GM04503 (cell line): ENCODE measurements at regions not wholly inside any gene's neighbourhood (a gene's known extent, or its start where the extent isn't known, plus 50 kb on each side); places are given as distances from the start of the nearest gene placed in this dataset.

Experiments
- DNase-seq: peaks from one replicate; pipeline ENCODE4 v3.0.0-alpha.2; 2012; ENCODE audit warnings: low read depth

DNA sequence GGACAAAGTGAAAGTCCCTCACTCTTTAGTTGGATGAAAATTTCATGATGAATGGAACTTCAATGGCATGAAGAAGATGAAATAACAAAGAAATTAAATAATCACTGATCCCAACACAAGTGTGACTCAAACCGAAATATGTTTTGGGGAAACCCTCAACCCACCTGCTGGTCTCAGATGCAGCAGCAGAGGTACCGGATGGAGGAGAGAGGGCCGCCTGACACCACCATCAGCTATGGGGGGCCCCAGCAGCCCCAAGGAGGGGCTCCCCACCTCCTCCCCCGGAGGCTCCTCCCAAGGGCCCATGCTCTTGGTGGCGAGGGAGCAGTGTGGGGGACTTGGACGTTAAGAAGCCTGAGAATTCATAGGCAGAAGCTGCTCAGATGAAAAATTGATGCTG is 137.2 kb upstream of the ADARB2 start:
- DNase-seq, result no peak

DNA sequence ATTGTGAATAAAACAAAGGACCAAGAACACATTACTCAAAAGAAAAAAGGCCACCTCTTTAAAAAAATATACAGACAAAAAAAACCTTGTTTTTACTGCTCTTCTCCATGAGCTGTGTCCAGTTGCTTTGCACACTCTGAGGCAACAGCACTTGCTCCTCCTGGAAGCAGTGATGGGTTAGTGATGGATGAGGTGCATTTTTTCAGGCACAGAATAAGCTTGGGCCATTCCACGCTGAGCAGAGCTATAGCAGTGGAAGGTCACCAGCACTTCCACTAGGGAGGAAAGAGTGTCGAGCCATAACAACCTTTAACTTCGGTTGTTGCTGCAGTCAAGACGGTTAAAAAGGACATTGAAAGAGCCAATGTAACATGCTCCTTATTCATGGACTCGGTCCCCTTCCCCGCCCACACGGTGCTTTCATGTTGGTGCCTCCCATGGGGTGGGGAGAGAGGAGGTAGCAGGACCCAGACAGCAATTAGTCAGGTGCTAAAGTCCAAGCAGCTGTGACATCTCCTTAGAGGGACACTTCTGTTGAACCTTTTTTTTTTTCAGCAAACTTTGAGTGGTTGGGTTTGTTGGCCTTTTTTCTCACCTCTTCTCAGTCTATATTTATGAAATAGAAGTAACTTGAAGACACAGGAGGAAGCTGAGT is 136.5 kb upstream of the ADARB2 start:
- DNase-seq, result no peak

DNA sequence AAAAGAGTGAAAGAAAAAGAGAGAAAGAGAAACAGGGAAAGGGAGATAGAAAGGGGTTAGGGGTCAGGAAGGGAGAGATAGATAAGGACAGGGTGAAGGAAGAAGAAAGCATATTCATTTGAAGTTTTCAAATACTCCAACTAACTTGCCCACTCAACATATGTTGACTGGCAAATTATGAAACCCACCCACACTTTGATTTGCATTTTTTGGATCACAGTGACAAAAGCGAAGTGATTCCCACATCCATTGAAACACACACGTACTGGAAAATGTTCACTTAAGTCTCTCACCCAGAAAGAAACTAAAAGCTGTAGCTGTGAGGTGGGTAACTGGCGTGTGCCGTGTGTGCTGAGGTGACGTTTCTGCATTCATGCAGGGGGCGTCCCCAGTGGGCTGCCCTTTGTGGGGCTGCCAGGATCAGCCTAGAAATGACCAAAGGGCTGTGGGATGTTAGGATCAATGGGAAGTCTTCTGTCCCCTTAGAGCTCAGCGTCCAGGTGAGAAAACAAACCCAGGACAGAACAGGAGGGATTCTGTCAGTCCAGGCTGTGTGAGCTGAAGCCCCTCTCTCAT is 134.9 kb upstream of the ADARB2 start:
- no peak for DNase-seq

DNA sequence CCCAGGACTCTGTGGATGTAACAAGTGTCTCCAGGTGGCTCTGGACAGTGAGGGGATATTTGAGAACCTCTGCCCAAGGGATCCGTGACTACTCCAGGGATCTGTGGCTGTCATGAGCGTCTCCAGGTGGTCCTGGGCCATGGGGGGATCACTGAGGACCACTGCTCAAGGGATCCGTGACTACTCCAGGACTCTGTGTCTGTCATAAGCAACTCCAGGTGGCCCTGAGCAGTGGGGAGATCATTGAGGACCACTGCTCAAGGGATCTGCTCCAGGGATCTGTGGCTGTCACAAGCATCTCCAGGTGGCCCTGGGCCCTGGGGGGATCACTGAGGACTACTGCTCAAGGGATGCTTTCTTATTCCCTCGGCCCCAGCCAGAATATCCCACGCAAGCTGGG is 133.2 kb upstream of the ADARB2 start:
- no peak for DNase-seq

DNA sequence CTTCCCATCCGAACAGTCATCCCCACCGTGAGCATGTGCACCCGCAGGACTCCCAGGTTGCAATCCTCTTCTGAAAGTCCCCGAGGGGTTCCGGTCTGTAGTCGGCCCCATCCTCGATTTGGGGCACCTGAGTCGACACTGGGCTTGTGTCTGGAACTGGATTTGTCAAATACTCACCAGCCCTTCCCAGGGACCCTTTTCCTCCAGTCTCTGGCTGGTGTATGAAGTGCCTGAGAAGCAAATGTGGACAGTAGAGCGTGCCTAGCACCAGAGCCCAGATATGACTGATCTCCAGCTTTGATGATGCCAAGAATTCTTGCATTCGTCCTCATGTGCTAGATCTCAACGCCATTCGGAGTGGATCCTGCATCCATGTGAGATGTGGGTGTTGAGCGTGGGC is 132.5 kb upstream of the ADARB2 start:
- no peak for DNase-seq

DNA sequence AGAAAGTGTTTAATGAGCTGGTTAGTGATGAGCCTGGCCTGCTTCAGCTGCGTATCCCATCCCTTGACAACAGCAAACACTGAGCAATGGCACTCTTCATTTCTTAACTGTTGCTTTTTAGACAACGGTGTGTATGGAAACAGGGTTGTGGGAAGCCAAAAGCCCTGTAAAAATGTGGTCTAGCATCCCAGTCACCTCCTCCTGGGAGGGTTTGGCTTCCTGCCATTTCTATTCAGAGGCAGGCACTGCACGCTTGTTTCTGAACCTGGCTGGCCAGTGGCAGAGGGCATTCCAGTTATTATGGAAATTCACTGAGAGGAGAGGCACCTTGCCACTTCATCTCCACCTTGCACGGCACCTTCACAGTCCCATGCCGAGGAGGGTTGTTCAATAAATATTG is 123.0 kb upstream of the ADARB2 start:
- DNase-seq, result no peak

DNA sequence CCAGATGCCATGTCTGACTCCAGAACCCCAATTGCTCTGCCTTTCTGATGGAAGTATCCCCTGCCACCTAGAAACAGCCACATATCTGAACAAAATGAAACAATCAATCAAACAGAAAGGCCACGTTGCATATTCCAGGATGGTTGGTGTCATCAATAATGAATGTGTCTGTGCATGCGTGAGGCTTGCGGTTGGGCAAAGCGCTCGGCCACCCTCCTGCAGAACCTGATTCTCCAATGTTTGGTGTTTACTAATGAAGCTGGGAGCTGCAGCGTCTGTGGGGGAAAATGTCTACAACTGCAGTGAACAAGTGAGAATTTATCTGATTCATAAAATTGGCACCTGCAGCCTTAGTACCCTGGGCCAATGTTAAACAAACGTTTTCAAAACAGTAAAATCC is 121.2 kb upstream of the ADARB2 start:
- DNase-seq, result no peak

DNA sequence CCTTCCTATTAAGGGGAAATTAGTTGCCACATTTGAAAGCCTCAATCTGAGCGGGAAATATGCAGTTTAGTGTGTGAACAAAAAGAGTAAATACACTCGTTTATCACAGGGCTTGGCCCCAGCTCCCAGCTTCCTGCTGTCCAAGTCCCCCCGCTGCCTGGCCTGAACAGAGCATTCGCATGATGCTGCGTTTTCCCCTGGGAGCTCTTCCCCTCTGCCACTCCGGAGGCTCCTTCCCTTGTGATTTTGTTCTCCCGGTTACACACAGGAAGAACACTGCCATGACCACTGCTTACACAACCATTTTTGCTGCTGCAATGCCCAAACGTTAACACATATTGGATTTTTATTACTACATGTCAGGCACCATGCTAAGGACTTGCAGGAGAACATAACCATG is 120.7 kb upstream of the ADARB2 start:
- no peak for DNase-seq

DNA sequence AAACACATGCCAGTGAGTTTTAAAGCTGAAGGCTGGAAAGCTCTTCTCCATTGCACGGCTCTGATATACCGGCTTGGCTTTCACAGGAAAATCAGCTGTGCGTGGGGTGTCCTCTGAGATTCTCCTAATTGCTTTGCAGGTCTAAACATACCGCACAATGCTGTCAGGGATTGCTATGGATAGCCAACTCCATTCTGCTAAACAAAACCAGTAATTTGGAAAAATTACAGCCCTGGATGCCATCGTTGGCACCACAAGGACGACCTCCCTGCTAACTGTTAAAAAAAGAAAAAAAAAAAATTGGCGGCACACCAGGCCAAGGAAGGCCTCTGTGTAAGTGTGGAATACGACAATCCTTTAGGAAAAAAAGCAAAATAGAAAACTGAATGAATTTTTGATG is 118.6 kb upstream of the ADARB2 start:
- DNase-seq, result no peak

DNA sequence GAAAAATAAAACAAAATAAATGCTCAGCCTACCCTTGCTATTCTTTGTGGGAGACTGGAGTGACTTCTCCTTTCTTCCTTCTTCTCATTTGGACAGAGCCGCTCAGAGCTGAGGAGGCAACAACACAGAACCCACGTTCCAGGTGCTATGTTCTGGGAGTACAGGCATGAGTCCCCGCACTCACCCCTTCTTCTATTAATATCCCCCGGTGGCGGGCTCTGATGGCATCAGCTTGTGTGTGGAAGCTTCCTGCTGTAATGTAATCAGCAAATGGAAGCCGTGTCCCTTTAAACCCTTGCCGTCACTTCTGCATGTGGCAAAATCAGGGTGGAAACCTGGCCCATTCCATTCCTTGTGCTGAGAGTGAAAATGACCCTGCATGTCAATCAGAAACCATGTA is 116.9 kb upstream of the ADARB2 start:
- no peak for DNase-seq

DNA sequence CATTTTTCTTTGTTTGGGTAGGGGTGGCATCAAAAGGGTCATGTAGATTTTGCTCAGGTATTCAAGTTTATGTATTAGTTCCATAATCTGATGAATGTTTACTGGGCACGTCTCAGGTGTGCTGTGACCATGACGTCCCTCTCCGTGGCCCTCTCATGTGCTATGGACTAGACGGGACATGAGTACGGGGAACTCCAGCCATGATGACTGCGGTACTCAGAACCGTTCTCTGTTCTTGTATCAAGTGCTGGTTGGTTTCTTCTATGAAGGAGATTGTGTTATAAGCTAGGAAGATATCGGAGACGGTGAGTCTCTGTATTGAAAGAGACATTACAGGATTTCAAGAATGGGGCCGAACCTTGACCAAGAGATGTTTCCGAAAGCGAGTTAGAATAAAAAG is 116.5 kb upstream of the ADARB2 start:
- DNase-seq, result no peak

DNA sequence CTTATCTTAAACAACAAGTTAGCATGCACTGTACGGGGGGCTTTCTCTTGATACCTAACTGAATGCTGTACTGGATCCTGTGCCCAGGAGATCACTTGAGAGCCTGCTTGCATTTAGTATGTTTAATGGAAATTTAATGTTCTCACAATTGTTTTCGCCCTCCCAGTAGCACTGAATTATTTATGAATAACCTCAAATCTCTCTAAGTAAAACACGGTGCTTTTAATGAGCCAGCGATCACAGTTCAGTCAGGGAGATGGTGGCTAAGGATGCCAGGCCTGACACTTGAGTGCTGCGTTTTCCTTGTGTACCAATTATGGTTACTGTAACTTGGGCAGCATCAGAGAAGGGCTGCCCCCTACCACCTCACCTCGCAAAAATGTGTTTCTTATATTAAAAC is 115.5 kb upstream of the ADARB2 start:
- no peak for DNase-seq

DNA sequence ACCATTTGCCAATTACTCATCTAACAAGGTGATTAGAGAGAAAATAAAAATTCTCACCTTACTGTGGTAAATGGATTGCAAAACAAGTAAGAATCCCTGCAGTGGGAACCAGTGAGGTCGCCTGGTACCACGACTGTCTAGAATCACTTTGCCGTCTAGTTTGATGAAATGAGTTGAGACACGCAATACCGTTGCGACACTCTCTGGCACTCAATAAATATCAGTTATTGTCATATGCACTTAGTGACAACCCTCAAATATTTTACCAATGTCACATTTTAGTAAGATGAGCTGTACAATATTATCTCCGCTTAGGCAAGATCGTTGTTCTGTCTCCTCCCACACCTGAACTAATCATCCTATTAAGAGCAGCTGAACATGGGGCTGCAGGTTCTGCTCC is 114.4 kb upstream of the ADARB2 start:
- DNase-seq, result no peak

DNA sequence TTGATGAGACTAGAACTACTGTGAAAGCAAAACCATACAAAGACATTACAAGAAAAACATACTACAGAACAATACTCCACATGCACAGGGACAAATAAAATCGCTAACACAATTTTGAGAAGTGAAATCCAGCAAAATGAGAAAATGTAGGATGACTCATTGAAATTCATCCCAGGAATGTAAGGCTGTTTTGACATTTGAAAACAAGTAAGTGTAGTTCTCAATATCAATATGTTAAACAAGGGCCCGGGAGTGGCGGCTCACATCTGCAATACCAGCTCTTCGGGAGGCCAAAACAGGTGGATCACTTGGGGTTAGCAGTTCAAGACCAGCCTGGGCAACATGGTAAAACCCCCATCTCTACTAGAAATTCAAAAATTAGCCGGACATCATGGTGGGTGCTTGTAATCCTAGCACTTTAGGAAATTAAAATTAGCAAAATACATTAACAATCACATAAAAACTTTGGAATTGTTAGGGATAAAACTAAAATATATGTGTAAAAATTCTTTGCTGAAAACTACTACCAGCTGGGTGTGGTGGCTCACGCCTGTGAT is 113.7 kb upstream of the ADARB2 start:
- DNase-seq, result no peak

DNA sequence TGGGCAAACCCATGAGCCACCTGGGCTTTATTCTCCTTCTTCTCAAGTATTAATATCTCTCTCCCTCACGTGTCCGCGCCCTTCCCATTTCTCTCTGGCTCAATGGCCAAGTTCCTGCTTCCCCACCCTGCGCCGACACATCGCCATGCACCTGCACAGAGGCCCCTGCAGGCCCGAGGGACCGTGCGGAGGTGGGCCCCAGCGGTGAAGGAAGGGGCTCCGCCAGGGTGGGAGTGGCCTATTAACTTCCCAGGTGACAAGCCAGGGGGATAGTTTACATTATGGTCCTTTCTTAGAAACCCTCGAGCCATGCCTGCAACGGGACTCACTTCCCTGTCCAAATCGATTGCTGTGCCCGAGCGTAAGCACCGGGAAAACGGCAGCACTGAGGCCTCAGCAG is 110.0 kb upstream of the ADARB2 start:
- no peak for DNase-seq

DNA sequence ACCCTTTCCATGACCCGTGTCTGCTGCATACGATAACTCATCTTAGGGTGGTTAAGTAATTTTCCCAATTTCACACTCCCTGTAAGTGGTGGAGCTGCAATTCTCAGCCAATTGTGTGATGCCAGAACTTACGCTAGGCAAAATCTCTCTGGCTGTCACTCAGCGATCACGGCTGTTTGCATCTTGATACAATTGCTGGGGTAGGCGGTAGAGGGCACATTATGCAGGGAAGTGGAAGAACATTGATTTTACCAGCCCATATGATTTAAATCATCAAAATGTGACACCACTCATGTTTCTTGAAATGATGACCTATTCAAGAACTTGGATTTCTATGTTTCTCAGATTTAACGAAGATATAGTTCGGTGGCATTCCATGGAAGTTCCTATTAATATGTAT is 108.7 kb upstream of the ADARB2 start:
- DNase-seq, result no peak

DNA sequence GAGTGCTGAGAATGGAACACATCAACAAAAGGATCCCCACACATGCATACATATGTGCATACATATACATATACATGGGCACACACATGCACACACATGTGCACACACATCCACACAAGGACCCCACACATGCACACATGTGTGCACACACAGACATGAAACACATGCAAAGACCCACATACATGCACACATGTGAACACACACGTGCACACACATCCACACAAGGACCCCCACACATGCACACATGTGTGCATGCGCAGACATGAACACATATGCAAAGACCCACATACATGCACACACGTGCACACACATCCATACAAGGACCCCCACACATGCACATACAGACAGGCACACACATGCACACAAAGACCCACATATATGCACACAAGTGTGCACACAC is 104.4 kb upstream of the ADARB2 start:
- DNase-seq, result no peak

DNA sequence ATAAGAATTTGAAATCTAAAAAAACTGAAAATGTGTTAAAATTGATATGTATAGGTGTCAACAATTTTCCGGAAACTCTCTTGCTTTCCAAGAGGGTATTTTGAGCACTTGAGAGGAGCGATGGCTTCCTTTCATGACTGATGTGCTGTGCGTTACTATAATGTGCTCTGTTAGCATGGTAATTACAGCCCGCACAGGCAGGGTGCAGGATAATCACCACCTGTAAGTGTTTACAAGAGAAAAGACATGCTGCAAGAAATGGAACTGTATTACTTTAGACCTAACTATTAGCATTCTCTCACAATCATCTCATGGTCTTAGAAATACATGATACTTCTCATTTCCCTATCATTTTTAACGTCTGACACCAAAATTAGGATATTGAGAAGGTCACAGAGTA is 92.4 kb upstream of the ADARB2 start:
- no peak for DNase-seq

DNA sequence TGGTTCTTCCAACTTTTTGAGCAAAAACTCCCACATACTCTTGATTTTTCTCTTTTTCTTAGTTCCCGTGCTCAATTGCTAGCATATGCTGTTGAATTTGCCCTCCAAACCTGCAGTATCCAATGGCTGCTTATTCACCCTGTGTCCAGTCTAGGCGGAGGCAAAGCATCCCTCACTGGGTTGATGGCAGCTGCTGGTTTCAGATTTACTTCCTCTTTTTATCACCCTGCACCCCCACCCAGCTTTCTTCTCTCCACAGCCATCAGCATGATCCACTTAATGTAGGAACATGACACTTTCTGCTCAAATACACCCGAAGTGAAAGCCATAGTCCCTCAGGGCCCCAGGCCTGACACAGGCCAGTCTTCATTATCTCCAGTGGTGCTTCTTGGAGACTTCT is 87.6 kb upstream of the ADARB2 start:
- no peak for DNase-seq

DNA sequence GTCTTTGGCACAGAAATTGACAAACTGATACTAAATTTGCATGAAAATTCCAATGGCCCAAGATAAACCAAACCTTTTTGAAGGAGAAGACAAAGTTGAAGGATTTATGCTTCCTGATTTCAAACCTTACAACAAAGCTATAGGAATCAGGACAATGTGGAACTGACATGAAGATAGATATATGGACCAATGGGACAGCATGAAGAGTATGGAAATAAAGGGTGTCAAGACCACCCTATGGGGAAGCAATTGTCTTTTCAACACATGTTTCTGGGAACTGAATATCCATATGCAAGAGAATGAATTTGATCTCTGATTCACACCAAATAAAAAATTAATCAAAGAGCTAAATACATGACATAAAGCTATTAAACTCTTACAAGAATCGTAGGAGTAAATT is 77.2 kb upstream of the ADARB2 start:
- no peak for DNase-seq

DNA sequence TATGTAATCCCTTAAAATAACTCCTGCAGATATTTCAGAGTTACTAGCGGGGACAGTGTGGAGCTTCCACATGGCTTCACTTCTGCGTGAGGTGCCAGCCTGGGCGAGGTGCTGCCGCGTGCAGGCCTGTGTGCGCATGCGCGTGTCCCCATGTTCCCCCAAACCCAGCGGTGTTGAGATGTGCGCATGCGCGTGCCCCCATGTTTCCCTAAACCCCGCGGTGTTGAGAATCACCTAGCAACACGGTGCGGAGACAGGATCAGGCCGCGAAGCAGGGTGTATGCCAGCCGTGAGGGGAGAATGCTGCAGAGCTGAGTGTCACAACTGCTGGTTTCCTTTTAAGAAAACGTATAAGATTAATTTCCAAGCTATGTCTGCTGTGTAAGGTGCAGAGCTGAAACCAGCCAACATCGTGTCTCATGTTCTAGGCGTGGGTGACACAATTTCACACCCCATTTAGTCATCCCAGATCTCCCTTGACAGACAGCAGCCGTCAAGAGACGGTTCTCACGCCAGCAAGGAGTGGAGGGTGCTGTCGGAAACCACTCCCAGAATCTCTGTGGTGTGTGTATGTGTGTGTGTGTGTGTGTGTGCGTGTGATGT is 71.9 kb upstream of the ADARB2 start:
- DNase-seq, result no peak

DNA sequence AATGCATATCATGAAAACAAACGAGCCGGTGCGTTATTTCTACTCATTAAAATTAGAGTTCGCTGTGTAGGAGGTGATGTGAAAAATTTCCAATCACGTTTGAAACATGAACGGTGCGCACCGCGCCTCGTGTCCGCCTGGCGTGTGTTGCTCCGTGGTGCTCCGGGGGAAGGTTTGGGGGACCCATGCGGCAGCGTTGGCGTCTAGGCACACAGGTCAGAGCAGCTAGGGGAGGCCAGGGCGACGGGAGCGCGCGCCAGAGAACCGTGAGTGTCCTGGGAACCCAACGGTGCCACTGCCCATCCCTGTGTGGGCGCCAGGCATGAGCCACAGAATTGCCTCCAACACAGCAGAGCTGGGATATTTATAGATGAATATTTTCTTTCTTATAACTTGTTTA is 70.6 kb upstream of the ADARB2 start:
- no peak for DNase-seq

DNA sequence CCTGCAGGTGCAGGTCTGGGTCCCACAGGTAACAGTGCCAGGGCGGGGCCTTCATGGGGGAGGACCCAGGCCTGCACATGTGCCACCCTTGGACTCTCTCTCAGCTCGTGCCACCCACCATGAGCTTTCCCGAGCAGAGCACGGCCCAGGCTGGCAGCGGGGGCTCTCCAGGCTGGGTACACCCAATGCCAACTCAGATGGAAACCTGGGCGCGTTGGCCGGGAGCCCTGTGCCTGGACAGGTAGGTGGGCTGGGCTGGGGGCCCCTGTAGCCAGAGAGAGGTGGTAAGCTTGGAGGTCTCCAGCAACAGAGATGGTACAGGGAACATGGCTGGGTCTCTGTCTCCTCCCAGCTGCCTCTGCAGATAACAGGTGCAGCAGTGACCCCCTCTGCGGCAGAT is 69.9 kb upstream of the ADARB2 start:
- DNase-seq, result no peak

DNA sequence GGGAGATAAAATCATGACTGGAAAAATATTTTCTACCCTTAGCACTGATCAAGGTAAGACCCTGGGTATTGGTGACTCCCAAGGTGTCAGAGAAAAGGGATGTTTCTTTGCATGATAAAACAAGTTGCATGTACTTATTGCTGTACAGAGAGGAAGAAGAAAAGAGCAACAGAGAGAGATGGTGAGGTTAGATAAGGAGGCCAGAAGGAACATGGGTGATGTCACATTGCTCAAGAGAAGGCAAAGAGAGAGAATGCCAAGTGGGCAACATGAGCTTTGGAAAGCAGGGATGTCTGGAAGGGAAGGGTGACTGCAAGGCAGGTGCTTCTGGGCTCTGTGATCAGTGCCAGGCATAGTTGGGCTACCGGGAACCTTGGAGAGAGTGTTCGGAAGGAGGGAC is 65.1 kb upstream of the ADARB2 start:
- no peak for DNase-seq
